HG02642 (cell line): ENCODE measurements at regions not wholly inside any gene's neighbourhood (a gene's known extent, or its start where the extent isn't known, plus 50 kb on each side); places are given as distances from the start of the nearest gene placed in this dataset.

Experiments
- ATAC-seq: cut with Tn5 transposase; IDR thresholded peaks from one replicate; pipeline ENCODE4 v1.9.1; 2021; ENCODE audit warnings: mild to moderate bottlenecking; ENCODE audit not compliant: unreplicated experiment, poor library complexity

DNA sequence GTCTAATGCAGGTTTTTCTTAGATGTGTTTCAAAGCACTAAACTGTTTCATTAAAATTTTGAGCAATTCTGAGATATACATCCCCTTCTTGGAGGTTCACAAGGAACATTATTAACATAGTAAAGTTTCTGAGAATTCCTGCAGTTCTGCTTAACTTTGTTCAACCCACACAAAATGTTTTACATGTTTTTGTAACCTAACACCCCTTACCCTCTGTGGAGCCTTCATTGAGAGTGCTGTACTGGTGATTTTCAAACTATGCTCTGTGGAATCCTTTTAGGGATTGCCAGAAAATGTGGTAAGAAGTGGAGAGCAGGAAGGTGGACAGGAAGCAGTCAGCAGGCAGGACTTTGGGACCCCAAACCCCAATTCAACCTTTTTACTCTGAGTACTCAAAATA, 53.6 kb upstream of the ABCB5 start:
- no peak for ATAC-seq

DNA sequence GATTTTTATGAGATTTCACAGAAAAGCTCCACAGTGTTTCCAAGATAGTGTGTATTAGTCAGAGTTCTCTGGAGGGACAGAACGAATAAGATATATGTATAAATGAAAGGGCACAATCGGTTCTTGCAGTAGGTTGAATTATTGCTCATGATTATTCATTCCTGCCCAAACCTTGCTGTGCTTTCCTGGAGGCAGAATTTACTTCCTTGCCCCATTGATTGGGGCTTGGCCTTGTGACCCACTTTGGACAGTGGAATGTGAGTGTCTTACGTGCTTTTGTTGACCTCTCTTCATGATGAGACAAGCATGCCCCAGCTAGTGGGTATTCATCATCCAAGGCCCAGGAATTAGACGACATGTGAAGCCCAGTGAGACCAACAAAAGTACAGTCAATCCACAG, 53.0 kb upstream of the ABCB5 start:
- no peak for ATAC-seq
